ENCODE measurements at regions not wholly inside any gene's neighbourhood (a gene's known extent, or its start where the extent isn't known, plus 50 kb on each side); places are given as distances from the start of the nearest gene placed in this dataset.

DNA sequence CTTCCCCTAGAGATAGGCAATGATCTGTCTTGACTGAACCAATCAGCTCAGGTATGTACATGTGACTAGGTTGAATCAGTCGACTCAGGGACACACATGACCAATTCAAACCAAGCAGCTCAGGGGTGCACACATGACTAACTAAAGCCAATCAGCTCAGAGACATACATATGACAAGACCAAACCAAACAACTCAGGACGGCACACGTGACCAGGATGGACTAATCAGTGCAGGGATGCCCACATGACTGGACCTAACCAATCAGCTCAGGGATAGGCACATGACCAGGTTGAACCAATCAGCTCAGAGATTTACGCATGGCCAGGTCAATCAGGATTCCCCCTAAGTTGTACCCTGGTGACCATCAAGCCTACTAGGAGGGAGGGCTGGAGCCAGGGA is 310.3 kb downstream of the CDH26 start:
- Histone ChIP-seq H3K9me2 (ENCODE audit: insufficient read depth, low read length) (no peaks in the 10 kb centered on the region), H3K4me1 (ENCODE audit: insufficient read depth, low read length, poor library complexity, severe bottlenecking) (no peaks in the 10 kb centered on the region), H3K27ac (ENCODE audit: low read depth, low read length, poor library complexity, severe bottlenecking) (no peak overlapping the region), H2AFZ (ENCODE audit: low read length) (no peak overlapping the region), H3K9me3 (ENCODE audit: low read length) (no peaks in the 10 kb centered on the region), H3K4me3 (ENCODE audit: low read depth, low read length, poor library complexity, severe bottlenecking) (no peak overlapping the region), H3K79me2 (ENCODE audit: insufficient read depth, low read depth, low read length) (no peaks in the 10 kb centered on the region), H3K36me3 (ENCODE audit: insufficient read depth, low read length) (no peaks in the 10 kb centered on the region), H4K20me1 (ENCODE audit: insufficient read depth, low read length) (no peaks in the 10 kb centered on the region), H3K4me2 (ENCODE audit: low read length) (no peak overlapping the region)
- intact Hi-C loops (cut with micrococcal nuclease; ENCODE audit: unreplicated experiment), result no loop called here
- DNase-seq (ENCODE audit: low spot score), result no peak
- BruUV-seq (replicated peaks), result no TSS peak
- CTCF ChIA-PET (ENCODE audit: unreplicated experiment), result no interaction called here
- TF ChIP-seq, protein P1, sequence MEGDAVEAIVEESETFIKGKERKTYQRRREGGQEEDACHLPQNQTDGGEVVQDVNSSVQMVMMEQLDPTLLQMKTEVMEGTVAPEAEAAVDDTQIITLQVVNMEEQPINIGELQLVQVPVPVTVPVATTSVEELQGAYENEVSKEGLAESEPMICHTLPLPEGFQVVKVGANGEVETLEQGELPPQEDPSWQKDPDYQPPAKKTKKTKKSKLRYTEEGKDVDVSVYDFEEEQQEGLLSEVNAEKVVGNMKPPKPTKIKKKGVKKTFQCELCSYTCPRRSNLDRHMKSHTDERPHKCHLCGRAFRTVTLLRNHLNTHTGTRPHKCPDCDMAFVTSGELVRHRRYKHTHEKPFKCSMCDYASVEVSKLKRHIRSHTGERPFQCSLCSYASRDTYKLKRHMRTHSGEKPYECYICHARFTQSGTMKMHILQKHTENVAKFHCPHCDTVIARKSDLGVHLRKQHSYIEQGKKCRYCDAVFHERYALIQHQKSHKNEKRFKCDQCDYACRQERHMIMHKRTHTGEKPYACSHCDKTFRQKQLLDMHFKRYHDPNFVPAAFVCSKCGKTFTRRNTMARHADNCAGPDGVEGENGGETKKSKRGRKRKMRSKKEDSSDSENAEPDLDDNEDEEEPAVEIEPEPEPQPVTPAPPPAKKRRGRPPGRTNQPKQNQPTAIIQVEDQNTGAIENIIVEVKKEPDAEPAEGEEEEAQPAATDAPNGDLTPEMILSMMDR (conservative IDR thresholded peaks at IDR 0.05; ENCODE audit: low read length), result no peak
- TF ChIP-seq EZH2phosphoT487 (IDR thresholded peaks at IDR 0.05; ENCODE audit: borderline replicate concordance, low read depth, low read length), result no peak
- POLR2A ChIA-PET, result no interaction called here

DNA sequence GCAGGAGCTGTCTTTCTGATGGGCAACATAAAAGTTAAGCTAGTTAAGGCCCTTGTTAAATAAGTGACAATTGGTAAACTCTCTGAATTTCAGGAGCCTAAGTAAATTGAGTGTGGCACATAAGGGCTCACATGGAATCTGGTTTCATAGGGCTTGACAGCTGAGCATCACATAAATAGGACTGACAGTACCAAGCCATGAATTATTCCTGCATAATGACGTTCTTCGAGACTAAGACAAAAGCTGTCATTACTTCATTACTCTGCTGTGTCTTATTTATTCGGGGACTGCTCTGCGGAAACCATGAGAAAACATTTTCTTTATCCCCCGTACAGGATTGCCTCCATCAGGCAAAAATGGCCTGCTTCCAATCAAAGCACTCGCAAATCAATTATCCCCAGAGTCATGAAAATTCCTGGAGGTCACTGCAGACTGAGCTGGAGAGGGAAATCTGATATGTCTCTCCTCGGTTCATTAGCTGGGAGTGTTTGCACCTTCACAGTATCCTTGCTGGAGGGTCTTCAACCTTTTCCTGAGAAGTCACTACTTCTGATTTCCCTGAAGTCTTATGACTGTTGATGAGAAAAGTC is 311.4 kb downstream of the CDH26 start:
- no peaks in the 10 kb centered on the region for H3K79me2 ChIP-seq (ENCODE audit: insufficient read depth, low read depth, low read length)
- H2AFZ ChIP-seq (ENCODE audit: low read length), result no peak overlapping the region
- H3K9me3 ChIP-seq (ENCODE audit: low read length), result no peaks in the 10 kb centered on the region
- BruUV-seq (replicated peaks), result no TSS peak
- H3K9me2 ChIP-seq (ENCODE audit: insufficient read depth, low read length), result no peaks in the 10 kb centered on the region
- H4K20me1 ChIP-seq (ENCODE audit: insufficient read depth, low read length), result no peaks in the 10 kb centered on the region
- POLR2A ChIA-PET, result no interaction called here
- no peaks in the 10 kb centered on the region for H3K36me3 ChIP-seq (ENCODE audit: insufficient read depth, low read length)
- DNase-seq (ENCODE audit: low spot score), result no peak
- CTCF ChIA-PET (ENCODE audit: unreplicated experiment), result no interaction called here
- no peak overlapping the region for H3K4me2 ChIP-seq (ENCODE audit: low read length)
- intact Hi-C loops (cut with micrococcal nuclease; ENCODE audit: unreplicated experiment), result no loop called here
- H3K27ac ChIP-seq (ENCODE audit: low read depth, low read length, poor library complexity, severe bottlenecking), result no peak overlapping the region
- H3K4me3 ChIP-seq (ENCODE audit: low read depth, low read length, poor library complexity, severe bottlenecking), result no peak overlapping the region
- TF ChIP-seq, protein P1 (conservative IDR thresholded peaks at IDR 0.05; ENCODE audit: low read length), result no peak
- TF ChIP-seq EZH2phosphoT487 (IDR thresholded peaks at IDR 0.05; ENCODE audit: borderline replicate concordance, low read depth, low read length), result no peak
- no peaks in the 10 kb centered on the region for H3K4me1 ChIP-seq (ENCODE audit: insufficient read depth, low read length, poor library complexity, severe bottlenecking)

DNA sequence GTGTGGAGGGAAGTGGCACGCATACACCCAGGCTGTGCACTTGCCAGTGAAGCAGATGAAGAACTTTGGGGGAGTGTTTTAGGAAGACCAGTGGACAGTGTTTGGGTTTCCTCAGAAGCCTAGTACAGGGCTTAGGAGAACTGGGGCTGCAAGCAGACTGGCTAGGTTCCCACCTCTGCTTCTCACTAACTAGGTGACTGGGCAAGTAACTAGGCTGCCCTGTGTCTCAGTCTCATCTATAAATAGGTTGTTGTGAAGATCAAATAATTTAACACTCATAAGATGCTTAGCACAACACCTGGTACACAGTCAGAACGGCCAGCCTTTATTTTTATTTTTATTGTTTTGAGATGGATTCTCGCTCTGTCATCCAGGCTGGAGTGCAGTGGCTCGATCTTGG is 312.1 kb downstream of the CDH26 start:
- BruUV-seq (replicated peaks), result no TSS peak
- intact Hi-C loops (cut with micrococcal nuclease; ENCODE audit: unreplicated experiment), result no loop called here
- ChIA-PET POLR2A (no interaction called here), CTCF (ENCODE audit: unreplicated experiment) (no interaction called here)
- no peaks in the 10 kb centered on the region for H3K4me1 ChIP-seq (ENCODE audit: insufficient read depth, low read length, poor library complexity, severe bottlenecking)
- no peak overlapping the region for H3K27ac ChIP-seq (ENCODE audit: low read depth, low read length, poor library complexity, severe bottlenecking)
- no peaks in the 10 kb centered on the region for H3K36me3 ChIP-seq (ENCODE audit: insufficient read depth, low read length)
- no peaks in the 10 kb centered on the region for H3K9me3 ChIP-seq (ENCODE audit: low read length)
- no peak overlapping the region for H3K4me3 ChIP-seq (ENCODE audit: low read depth, low read length, poor library complexity, severe bottlenecking)
- H3K9me2 ChIP-seq (ENCODE audit: insufficient read depth, low read length), result no peaks in the 10 kb centered on the region
- TF ChIP-seq, protein P1 (conservative IDR thresholded peaks at IDR 0.05; ENCODE audit: low read length), result no peak
- no peak for TF ChIP-seq EZH2phosphoT487 (IDR thresholded peaks at IDR 0.05; ENCODE audit: borderline replicate concordance, low read depth, low read length)
- no peaks in the 10 kb centered on the region for H4K20me1 ChIP-seq (ENCODE audit: insufficient read depth, low read length)
- H3K79me2 ChIP-seq (ENCODE audit: insufficient read depth, low read depth, low read length), result no peaks in the 10 kb centered on the region
- H2AFZ ChIP-seq (ENCODE audit: low read length), result no peak overlapping the region
- no peak overlapping the region for H3K4me2 ChIP-seq (ENCODE audit: low read length)
- no peak for DNase-seq (ENCODE audit: low spot score)

All from OCI-LY7 (cell line).